A549 (cell line): ENCODE measurements at regions not wholly inside any gene's neighbourhood (a gene's known extent, or its start where the extent isn't known, plus 50 kb on each side); places are given as distances from the start of the nearest gene placed in this dataset.

Experiments
- ATAC-seq, 2 experiments: fragments of 200-7000 bp in 1 of 2; fragments of >200 bp in 1 of 2; cut with Nextera tagmentation in 1 of 2; cut with Tn5 transposase in 1 of 2; 3 replicates each; pipeline versions ENCODE4 v1.8.0 to v1.9.1; 2018 to 2020; ENCODE audit warnings: mild to moderate bottlenecking in 1 of 2, moderate library complexity in 1 of 2
- CTCF ChIA-PET: fragments of 300-600 bp; sonication (Branson Sonifier 250); formaldehyde crosslinking; extraction: SDS; loops from one replicate; lab custom pipeline; 2021; ENCODE audit warnings: antibody characterized with exemption, inconsistent platforms; lab: Yijun Ruan, JAX
- POLR2A ChIA-PET: fragments of 350-600 bp; formaldehyde crosslinking; extraction: SDS; loops from one replicate; lab custom pipeline; 2021; ENCODE audit warnings: antibody characterized with exemption, inconsistent platforms; lab: Yijun Ruan, JAX
- DNase-seq, 2 experiments: peaks; one replicate each; pipeline versions ENCODE4 v3.0.0 to v3.0.0-alpha.2; 2011 to 2016; ENCODE audit warnings: low read depth in 1 of 2, low spot score in 1 of 2
- FAIRE-seq: peaks from 2 replicates; lab custom pipeline; 2011; peaks lifted over from hg19 to GRCh38; lab: Jason Lieb, UNC
- H3K27ac ChIP-seq, 2 experiments: fragments of >200 bp; sonication (Bioruptor Twin); formaldehyde crosslinking; 3 replicates each; pipeline ENCODE4 v1.5.1; 2016 to 2017
- H3K4me1 ChIP-seq: fragments of >200 bp; sonication (Bioruptor Twin); formaldehyde crosslinking; 3 replicates; pipeline ENCODE4 v1.6.1; 2016
- H3K4me2 ChIP-seq: fragments of >200 bp; sonication (Bioruptor Twin); formaldehyde crosslinking; 3 replicates; pipeline ENCODE4 v1.6.1; 2016
- H3K4me3 ChIP-seq: fragments of >200 bp; sonication (Bioruptor Twin); formaldehyde crosslinking; 3 replicates; pipeline ENCODE4 v1.5.1; 2016
- H3K9me3 ChIP-seq: fragments of >200 bp; sonication (Bioruptor Twin); formaldehyde crosslinking; 3 replicates; pipeline ENCODE4 v1.6.1; 2016
- CEBPB ChIP-seq, 2 experiments: fragments of >200 bp in 1 of 2; sonication (Bioruptor Twin) in 1 of 2; formaldehyde crosslinking in 1 of 2; IDR thresholded peaks; 2 replicates each; pipeline ENCODE4 v1.6.1; 2012 to 2016
- CHD2 ChIP-seq: fragments of 150-350 bp; IDR thresholded peaks from 2 replicates; pipeline ENCODE4 v1.6.1; 2014; ENCODE audit warnings: low read length; ENCODE audit not compliant: partially characterized antibody
- EP300 ChIP-seq, 2 experiments: fragments of >200 bp; sonication (Bioruptor Twin); formaldehyde crosslinking; IDR thresholded peaks; 2 replicates in 1 of 2; 3 replicates in 1 of 2; pipeline ENCODE4 v1.6.1; 2016 to 2017
- FOSL2 ChIP-seq, 2 experiments: fragments of 450-650 bp in 1 of 2; fragments of >200 bp in 1 of 2; sonication (Bioruptor Twin) in 1 of 2; formaldehyde crosslinking; IDR thresholded peaks; 2 replicates each; pipeline versions ENCODE4 v1.5.0 to v1.6.1; 2016 to 2020; ENCODE audit warnings: mild to moderate bottlenecking in 1 of 2, moderate library complexity in 1 of 2
- FOXS1 ChIP-seq: fragments of 250-450 bp; sonication (Bioruptor Pico); IDR thresholded peaks from 2 replicates; pipeline ENCODE4 v1.5.0; 2020; ENCODE audit warnings: mild to moderate bottlenecking, moderate library complexity
- GATA3 ChIP-seq: IDR thresholded peaks from 2 replicates; pipeline ENCODE4 v1.6.1; 2012; ENCODE audit warnings: borderline replicate concordance
- HEYL ChIP-seq: fragments of 250-450 bp; sonication (Bioruptor Pico); IDR thresholded peaks from 2 replicates; pipeline ENCODE4 v1.8.0; 2021; ENCODE audit warnings: mild to moderate bottlenecking, moderate library complexity
- HOXA7 ChIP-seq: fragments of 250-450 bp; sonication (Bioruptor Pico); IDR thresholded peaks from 2 replicates; pipeline ENCODE4 v1.5.0; 2020; ENCODE audit warnings: mild to moderate bottlenecking, moderate library complexity
- NPAS2 ChIP-seq: fragments of 250-450 bp; sonication (Bioruptor Pico); IDR thresholded peaks from 2 replicates; pipeline ENCODE4 v1.8.0; 2022; ENCODE audit warnings: mild to moderate bottlenecking, moderate library complexity, borderline replicate concordance
- NR3C1 ChIP-seq: fragments of >200 bp; sonication (Bioruptor Twin); formaldehyde crosslinking; IDR thresholded peaks from 3 replicates; pipeline ENCODE4 v1.6.1; 2017
- PHF8 ChIP-seq: fragments of 200-600 bp; sonication (generic); IDR thresholded peaks from 2 replicates; pipeline ENCODE4 v1.6.1; 2016; ENCODE audit warnings: low read depth, mild to moderate bottlenecking, antibody characterized with exemption, moderate library complexity, borderline replicate concordance
- POLR2A ChIP-seq: IDR thresholded peaks from 2 replicates; pipeline ENCODE4 v1.6.1; 2012; ENCODE audit warnings: mild to moderate bottlenecking, low read length
- POLR2AphosphoS2 ChIP-seq: conservative IDR thresholded peaks from 2 replicates; pipeline ENCODE4 v1.6.1; 2012; ENCODE audit warnings: low read length, improper control_type of control experiment, inconsistent platforms
- RAD21 ChIP-seq, 2 experiments: fragments of >200 bp in 1 of 2; sonication (Bioruptor Twin) in 1 of 2; formaldehyde crosslinking in 1 of 2; IDR thresholded peaks in 1 of 2; conservative IDR thresholded peaks in 1 of 2; 2 replicates in 1 of 2; 3 replicates in 1 of 2; pipeline ENCODE4 v1.6.1; 2012 to 2018; ENCODE audit warnings: inconsistent platforms in 1 of 2
- RFX5 ChIP-seq: fragments of 450-650 bp; IDR thresholded peaks from 2 replicates; pipeline ENCODE4 v1.7.1; 2014; ENCODE audit warnings: antibody characterized with exemption, mild to moderate bottlenecking, moderate library complexity
- TP53 ChIP-seq: fragments of 250-450 bp; sonication (Bioruptor Pico); IDR thresholded peaks from 2 replicates; pipeline ENCODE4 v1.5.0; 2021; ENCODE audit warnings: mild to moderate bottlenecking, moderate library complexity
- ZFP36 ChIP-seq: fragments of 450-650 bp; IDR thresholded peaks from 2 replicates; pipeline ENCODE4 v1.6.1; 2014; ENCODE audit warnings: borderline replicate concordance; ENCODE audit not compliant: partially characterized antibody
- WGBS: methylation state at CpG from one replicate; pipeline ENCODE4 v1.1.6; 2017; ENCODE audit errors: missing lambda C conversion rate; 5-methylcytosine and 5-hydroxymethylcytosine counted together
- TF ChIP-seq, protein P1 (sequence below): IDR thresholded peaks from 2 replicates; pipeline ENCODE4 v1.6.1; 2012
- TF ChIP-seq, protein P2 (sequence below): fragments of 250-450 bp; sonication (Bioruptor Pico); IDR thresholded peaks from 2 replicates; pipeline ENCODE4 v1.5.0; 2020; ENCODE audit warnings: low read depth, mild to moderate bottlenecking, moderate library complexity
- TF ChIP-seq, protein P3 (sequence below): fragments of >200 bp; sonication (Bioruptor Twin); formaldehyde crosslinking; IDR thresholded peaks from 2 replicates; pipeline ENCODE4 v1.6.1; 2016
- TF ChIP-seq, protein P4 (sequence below): IDR thresholded peaks from 2 replicates; pipeline ENCODE4 v1.6.1; 2012; ENCODE audit warnings: low read depth, borderline replicate concordance
- TF ChIP-seq, protein P5 (sequence below): fragments of 200-600 bp; sonication (generic); IDR thresholded peaks from 2 replicates; pipeline ENCODE4 v1.6.1; 2016; ENCODE audit warnings: antibody characterized with exemption, mild to moderate bottlenecking, moderate library complexity
- TF ChIP-seq, protein P6 (sequence below): fragments of 250-450 bp; sonication (Bioruptor Pico); IDR thresholded peaks from 2 replicates; pipeline ENCODE4 v1.5.0; 2021; ENCODE audit warnings: mild to moderate bottlenecking, moderate library complexity, borderline replicate concordance
- TF ChIP-seq, protein P7 (sequence below): IDR thresholded peaks from 2 replicates; pipeline ENCODE4 v1.6.1; 2012

DNA sequence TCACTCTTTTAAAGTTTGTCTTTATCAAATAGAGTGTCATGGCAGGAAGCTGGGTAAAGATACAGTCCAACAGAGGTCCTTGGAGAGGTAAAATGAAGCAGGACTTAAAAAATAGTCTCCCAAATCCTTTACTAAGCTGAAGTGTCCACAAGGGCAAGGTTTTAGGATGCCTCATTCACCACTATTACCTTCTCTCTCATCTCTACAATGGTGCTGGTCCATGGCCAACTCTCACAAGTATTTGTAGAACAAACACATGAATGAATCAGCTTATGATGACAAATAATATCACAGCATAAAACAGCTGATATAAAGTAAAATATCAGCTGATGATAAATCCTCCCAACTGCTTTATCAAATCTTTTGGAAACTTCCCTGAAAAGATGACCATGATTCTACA, 162.3 kb upstream of the ZNF462 start:
- FAIRE-seq (no peak), DNase-seq (no peak), ATAC-seq (no peak)
- POLR2A ChIA-PET, result no interaction called here
- no peak for TF ChIP-seq POLR2AphosphoS2
- TF ChIP-seq CEBPB (IDR thresholded peaks at IDR 0.05), result no peak
- TF ChIP-seq ZFP36, result no peak
- TF ChIP-seq TP53 (CRISPR knock-in tag), result no peak
- Histone ChIP-seq H3K9me3 (no peaks in the 10 kb centered on the region), H3K4me3 (no peak overlapping the region), H3K4me1 (no peaks in the 10 kb centered on the region), H3K4me2 (no peak overlapping the region), H3K27ac (no peak overlapping the region)
- CTCF ChIA-PET, result interaction anchor here (0.6 to 1.2 kb wide), 2 partner anchors 98 to 158 kb away, joined by 3 read pairs; no protein-coding TSS in a partner anchor

DNA sequence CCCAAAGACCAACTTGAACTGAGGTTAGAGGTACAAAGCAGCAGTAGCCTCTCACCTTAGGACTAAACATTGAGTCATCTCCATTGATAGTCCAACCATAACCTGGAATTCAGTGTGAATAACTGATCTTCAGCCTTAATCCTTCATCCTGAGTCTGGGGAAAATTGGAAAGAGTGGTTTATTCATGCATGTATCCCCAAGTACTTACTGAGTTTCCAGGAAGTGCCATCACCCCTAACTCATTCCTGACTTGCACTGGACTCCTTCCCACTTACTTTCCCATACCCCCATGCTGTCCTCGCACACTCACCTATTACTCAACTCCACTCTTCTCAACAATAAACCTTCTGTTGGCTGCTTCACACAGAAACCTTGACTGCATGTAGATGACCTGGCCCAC, 161.4 kb upstream of the ZNF462 start:
- Histone ChIP-seq H3K4me1 (no peaks in the 10 kb centered on the region), H3K4me3 (no peak overlapping the region), H3K27ac (no peak overlapping the region), H3K9me3 (no peaks in the 10 kb centered on the region), H3K4me2 (no peak overlapping the region)
- no peak for TF ChIP-seq PHF8
- TF ChIP-seq, protein P1, sequence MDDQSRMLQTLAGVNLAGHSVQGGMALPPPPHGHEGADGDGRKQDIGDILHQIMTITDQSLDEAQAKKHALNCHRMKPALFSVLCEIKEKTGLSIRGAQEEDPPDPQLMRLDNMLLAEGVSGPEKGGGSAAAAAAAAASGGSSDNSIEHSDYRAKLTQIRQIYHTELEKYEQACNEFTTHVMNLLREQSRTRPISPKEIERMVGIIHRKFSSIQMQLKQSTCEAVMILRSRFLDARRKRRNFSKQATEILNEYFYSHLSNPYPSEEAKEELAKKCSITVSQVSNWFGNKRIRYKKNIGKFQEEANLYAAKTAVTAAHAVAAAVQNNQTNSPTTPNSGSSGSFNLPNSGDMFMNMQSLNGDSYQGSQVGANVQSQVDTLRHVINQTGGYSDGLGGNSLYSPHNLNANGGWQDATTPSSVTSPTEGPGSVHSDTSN, result no peak
- TF ChIP-seq, protein P2, sequence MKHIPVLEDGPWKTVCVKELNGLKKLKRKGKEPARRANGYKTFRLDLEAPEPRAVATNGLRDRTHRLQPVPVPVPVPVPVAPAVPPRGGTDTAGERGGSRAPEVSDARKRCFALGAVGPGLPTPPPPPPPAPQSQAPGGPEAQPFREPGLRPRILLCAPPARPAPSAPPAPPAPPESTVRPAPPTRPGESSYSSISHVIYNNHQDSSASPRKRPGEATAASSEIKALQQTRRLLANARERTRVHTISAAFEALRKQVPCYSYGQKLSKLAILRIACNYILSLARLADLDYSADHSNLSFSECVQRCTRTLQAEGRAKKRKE (CRISPR knock-in tag), result no peak
- no peak for TF ChIP-seq HEYL (CRISPR knock-in tag)
- TF ChIP-seq EP300 (IDR thresholded peaks at IDR 0.05), result no peak
- no peak for TF ChIP-seq CEBPB (IDR thresholded peaks at IDR 0.05)
- TF ChIP-seq, protein P3, sequence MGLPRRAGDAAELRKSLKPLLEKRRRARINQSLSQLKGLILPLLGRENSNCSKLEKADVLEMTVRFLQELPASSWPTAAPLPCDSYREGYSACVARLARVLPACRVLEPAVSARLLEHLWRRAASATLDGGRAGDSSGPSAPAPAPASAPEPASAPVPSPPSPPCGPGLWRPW, result no peak
- TF ChIP-seq NR3C1, result no peak
- TF ChIP-seq CHD2, result no peak
- no peak for TF ChIP-seq HOXA7 (CRISPR knock-in tag)
- no peak for TF ChIP-seq POLR2A
- TF ChIP-seq RFX5, result no peak
- no peak for TF ChIP-seq RAD21 (conservative IDR thresholded peaks at IDR 0.05 in 1 of 2, IDR thresholded peaks at IDR 0.05 in 1 of 2)
- no peak for FAIRE-seq
- 41% methylated on average over 1 of the region's 1 CpG for WGBS
- ChIA-PET CTCF (no interaction called here), POLR2A (no interaction called here)
- no peak for ATAC-seq
- no peak for DNase-seq

DNA sequence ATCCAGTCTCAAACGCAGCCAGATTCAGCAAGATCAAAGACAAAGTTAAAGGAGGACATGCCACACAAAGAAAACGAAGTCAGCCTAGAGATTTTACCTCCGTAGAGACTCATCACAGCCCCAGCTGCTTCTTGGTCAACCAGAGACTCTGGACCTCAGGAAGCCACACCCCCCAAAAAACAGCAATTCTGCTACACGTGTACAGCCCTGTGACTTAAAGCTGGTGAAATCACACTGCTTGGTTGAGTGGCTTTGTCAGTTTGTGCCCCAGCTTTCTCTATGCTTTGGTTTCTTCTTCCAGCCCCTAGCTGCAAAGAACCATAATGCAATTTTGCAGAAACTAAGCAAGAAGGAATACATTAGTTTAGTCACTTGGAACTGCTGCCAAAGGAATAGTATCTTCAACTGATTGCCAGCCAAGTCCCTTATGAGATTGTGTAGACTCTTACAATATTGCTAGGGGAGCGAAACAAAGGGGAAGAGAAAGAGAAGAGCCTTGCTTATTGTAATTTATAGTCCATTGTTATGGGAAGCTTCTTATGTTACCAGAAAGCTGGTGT, 158.8 kb upstream of the ZNF462 start:
- 19% methylated on average over 5 of the region's 5 CpGs for WGBS
- H3K4me2 ChIP-seq, result no peak overlapping the region
- FAIRE-seq (no peak), ATAC-seq (no peak), DNase-seq (no peak)
- ChIA-PET CTCF (no interaction called here), POLR2A (no interaction called here)
- H3K9me3 ChIP-seq, result no peaks in the 10 kb centered on the region
- H3K27ac ChIP-seq, result no peak overlapping the region
- H3K4me1 ChIP-seq, result no peaks in the 10 kb centered on the region
- no peak overlapping the region for H3K4me3 ChIP-seq
- TF ChIP-seq, protein P4, sequence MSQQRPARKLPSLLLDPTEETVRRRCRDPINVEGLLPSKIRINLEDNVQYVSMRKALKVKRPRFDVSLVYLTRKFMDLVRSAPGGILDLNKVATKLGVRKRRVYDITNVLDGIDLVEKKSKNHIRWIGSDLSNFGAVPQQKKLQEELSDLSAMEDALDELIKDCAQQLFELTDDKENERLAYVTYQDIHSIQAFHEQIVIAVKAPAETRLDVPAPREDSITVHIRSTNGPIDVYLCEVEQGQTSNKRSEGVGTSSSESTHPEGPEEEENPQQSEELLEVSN, result no peak
- TF ChIP-seq, protein P5, sequence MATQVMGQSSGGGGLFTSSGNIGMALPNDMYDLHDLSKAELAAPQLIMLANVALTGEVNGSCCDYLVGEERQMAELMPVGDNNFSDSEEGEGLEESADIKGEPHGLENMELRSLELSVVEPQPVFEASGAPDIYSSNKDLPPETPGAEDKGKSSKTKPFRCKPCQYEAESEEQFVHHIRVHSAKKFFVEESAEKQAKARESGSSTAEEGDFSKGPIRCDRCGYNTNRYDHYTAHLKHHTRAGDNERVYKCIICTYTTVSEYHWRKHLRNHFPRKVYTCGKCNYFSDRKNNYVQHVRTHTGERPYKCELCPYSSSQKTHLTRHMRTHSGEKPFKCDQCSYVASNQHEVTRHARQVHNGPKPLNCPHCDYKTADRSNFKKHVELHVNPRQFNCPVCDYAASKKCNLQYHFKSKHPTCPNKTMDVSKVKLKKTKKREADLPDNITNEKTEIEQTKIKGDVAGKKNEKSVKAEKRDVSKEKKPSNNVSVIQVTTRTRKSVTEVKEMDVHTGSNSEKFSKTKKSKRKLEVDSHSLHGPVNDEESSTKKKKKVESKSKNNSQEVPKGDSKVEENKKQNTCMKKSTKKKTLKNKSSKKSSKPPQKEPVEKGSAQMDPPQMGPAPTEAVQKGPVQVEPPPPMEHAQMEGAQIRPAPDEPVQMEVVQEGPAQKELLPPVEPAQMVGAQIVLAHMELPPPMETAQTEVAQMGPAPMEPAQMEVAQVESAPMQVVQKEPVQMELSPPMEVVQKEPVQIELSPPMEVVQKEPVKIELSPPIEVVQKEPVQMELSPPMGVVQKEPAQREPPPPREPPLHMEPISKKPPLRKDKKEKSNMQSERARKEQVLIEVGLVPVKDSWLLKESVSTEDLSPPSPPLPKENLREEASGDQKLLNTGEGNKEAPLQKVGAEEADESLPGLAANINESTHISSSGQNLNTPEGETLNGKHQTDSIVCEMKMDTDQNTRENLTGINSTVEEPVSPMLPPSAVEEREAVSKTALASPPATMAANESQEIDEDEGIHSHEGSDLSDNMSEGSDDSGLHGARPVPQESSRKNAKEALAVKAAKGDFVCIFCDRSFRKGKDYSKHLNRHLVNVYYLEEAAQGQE, result no peak
- TF ChIP-seq FOSL2 (IDR thresholded peaks at IDR 0.05) (no peak), FOSL2 (CRISPR knock-in tag; IDR thresholded peaks at IDR 0.05) (no peak), NPAS2 (CRISPR knock-in tag) (no peak), FOXS1 (no peak), TP53 (CRISPR knock-in tag) (no peak), GATA3 (no peak)
- TF ChIP-seq, protein P6, sequence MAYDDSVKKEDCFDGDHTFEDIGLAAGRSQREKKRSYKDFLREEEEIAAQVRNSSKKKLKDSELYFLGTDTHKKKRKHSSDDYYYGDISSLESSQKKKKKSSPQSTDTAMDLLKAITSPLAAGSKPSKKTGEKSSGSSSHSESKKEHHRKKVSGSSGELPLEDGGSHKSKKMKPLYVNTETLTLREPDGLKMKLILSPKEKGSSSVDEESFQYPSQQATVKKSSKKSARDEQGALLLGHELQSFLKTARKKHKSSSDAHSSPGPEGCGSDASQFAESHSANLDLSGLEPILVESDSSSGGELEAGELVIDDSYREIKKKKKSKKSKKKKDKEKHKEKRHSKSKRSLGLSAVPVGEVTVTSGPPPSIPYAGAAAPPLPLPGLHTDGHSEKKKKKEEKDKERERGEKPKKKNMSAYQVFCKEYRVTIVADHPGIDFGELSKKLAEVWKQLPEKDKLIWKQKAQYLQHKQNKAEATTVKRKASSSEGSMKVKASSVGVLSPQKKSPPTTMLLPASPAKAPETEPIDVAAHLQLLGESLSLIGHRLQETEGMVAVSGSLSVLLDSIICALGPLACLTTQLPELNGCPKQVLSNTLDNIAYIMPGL (CRISPR knock-in tag), result no peak
- TF ChIP-seq, protein P7, sequence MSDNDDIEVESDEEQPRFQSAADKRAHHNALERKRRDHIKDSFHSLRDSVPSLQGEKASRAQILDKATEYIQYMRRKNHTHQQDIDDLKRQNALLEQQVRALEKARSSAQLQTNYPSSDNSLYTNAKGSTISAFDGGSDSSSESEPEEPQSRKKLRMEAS, result no peak
- TF ChIP-seq, protein P1, result no peak
